ENCODE measurements at regions not wholly inside any gene's neighbourhood (a gene's known extent, or its start where the extent isn't known, plus 50 kb on each side); places are given as distances from the start of the nearest gene placed in this dataset.

DNA sequence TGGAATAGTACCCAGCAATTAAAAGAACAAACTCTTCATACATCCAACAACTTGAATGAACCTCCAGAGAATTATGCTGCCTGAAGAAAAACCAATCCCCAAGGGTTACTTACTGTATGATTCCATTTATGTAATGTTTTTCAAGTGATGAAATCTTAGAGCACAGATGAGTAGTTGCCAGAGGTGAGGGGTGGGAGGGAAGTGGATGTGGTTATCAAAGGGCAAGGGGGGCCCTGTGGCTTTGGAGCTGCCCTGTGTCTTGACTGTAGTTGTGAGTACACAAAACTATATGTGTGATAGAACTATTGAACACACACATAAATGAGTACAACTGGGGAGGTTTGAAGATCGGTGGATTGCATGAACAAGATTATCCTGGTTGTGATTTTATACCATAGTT is 115.8 kb upstream of the SLC25A48 start (continued):
- TF ChIP-seq ZNF565 (CRISPR knock-in tag; conservative IDR thresholded peaks at IDR 0.05; ENCODE audit: low read depth) (no peak), ZFP30 (CRISPR knock-in tag; IDR thresholded peaks at IDR 0.05) (no peak), TCF4 (CRISPR knock-in tag; IDR thresholded peaks at IDR 0.05; ENCODE audit: borderline replicate concordance) (no peak)

DNA sequence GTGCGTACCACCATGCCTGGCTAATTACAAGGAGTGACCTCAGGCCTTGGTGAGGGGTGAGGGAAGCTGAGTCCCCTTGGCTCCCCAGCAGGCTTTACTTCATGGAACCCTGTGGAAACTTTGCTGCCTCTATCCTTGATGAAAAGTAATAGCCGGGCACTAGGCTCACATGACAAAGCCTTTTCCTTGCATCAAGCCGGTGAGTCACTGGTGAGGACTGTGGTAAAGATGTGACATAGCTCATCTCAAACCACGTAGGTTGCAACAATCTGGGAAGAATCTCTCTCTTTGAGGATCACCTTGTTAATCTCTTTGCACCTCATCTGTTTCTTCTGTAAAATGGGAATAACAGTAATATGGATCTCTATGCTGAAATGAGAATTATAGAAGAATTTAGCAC is 116.3 kb upstream of the SLC25A48 start:
- ATAC-seq = no peak

DNA sequence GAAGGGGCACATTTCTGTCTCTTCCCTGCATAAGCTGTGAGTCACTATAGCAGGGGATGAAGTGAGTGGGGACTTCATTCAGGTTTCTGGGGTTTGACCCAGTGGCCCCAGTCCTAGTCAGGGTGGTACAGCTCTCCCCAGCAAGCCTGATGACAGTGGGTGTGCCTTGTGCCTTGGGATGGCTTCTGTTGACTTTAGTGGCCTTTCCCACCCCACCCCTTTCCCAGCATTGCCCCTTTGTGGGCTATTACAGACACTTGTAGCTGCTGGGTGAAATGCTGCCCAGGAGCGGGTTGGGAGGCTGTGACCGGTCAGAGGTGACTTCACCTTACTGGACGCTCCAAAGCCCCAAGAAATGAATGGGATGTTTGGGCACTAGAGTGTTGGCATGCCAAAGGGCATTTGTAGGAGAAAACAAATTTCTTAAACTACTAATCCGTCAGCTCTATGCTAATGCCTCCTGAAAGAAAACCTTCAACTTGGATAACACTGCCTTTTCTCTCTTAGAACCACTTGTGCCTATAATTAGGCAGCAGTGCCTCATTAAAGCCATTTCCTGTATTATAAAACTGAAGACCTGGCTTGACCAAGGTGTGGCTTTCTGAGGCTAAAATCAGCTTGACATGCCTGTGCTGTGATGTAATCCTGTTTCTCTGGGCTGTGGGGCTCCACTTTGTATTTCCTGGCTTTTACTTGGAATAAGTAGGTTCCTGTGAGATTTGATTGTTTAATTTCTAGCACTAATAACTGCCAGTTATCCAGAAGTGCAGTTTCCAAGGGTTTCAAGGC is 119.0 kb upstream of the SLC25A48 start:
- no peak for ATAC-seq
- TF ChIP-seq GLIS3 (CRISPR knock-in tag; IDR thresholded peaks at IDR 0.05) (no peak), ARNTL (CRISPR knock-in tag; IDR thresholded peaks at IDR 0.05; ENCODE audit: borderline replicate concordance, low read depth) (no peak), ZNF70 (CRISPR knock-in tag; IDR thresholded peaks at IDR 0.05) (no peak), ZC3H10 (CRISPR knock-in tag; IDR thresholded peaks at IDR 0.05) (no peak), CSDC2 (CRISPR knock-in tag; IDR thresholded peaks at IDR 0.05) (no peak), TOX (CRISPR knock-in tag; IDR thresholded peaks at IDR 0.05; ENCODE audit: borderline replicate concordance) (no peak), OSR1 (CRISPR knock-in tag; IDR thresholded peaks at IDR 0.05) (no peak)
- TF ChIP-seq, protein P1, sequence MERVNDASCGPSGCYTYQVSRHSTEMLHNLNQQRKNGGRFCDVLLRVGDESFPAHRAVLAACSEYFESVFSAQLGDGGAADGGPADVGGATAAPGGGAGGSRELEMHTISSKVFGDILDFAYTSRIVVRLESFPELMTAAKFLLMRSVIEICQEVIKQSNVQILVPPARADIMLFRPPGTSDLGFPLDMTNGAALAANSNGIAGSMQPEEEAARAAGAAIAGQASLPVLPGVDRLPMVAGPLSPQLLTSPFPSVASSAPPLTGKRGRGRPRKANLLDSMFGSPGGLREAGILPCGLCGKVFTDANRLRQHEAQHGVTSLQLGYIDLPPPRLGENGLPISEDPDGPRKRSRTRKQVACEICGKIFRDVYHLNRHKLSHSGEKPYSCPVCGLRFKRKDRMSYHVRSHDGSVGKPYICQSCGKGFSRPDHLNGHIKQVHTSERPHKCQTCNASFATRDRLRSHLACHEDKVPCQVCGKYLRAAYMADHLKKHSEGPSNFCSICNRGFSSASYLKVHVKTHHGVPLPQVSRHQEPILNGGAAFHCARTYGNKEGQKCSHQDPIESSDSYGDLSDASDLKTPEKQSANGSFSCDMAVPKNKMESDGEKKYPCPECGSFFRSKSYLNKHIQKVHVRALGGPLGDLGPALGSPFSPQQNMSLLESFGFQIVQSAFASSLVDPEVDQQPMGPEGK (CRISPR knock-in tag; IDR thresholded peaks at IDR 0.05; ENCODE audit: borderline replicate concordance) = no peak

More for the DNA sequence above, 116.3 kb upstream of the SLC25A48 start:
- TF ChIP-seq BACH2 (CRISPR knock-in tag; IDR thresholded peaks at IDR 0.05; ENCODE audit: borderline replicate concordance) = no peak
- TF ChIP-seq ZFP30 (CRISPR knock-in tag; IDR thresholded peaks at IDR 0.05) = no peak
- no peak for TF ChIP-seq RARB (CRISPR knock-in tag; IDR thresholded peaks at IDR 0.05)
- TF ChIP-seq ESRRG (CRISPR knock-in tag; IDR thresholded peaks at IDR 0.05) = no peak
- TF ChIP-seq OSR1 (CRISPR knock-in tag; IDR thresholded peaks at IDR 0.05) = no peak
- TF ChIP-seq, protein P1 (CRISPR knock-in tag; IDR thresholded peaks at IDR 0.05; ENCODE audit: borderline replicate concordance) = no peak
- no peak for TF ChIP-seq TCF4 (CRISPR knock-in tag; IDR thresholded peaks at IDR 0.05; ENCODE audit: borderline replicate concordance)
- no peak for TF ChIP-seq CSDC2 (CRISPR knock-in tag; IDR thresholded peaks at IDR 0.05)
- TF ChIP-seq ZFP3 (CRISPR knock-in tag; IDR thresholded peaks at IDR 0.05) = no peak
- TF ChIP-seq ISL1 (CRISPR knock-in tag; IDR thresholded peaks at IDR 0.05) = no peak
- TF ChIP-seq ARNTL (CRISPR knock-in tag; IDR thresholded peaks at IDR 0.05; ENCODE audit: borderline replicate concordance, low read depth) = no peak
- TF ChIP-seq ZNF565 (CRISPR knock-in tag; conservative IDR thresholded peaks at IDR 0.05; ENCODE audit: low read depth) = no peak
- TF ChIP-seq, protein P2, sequence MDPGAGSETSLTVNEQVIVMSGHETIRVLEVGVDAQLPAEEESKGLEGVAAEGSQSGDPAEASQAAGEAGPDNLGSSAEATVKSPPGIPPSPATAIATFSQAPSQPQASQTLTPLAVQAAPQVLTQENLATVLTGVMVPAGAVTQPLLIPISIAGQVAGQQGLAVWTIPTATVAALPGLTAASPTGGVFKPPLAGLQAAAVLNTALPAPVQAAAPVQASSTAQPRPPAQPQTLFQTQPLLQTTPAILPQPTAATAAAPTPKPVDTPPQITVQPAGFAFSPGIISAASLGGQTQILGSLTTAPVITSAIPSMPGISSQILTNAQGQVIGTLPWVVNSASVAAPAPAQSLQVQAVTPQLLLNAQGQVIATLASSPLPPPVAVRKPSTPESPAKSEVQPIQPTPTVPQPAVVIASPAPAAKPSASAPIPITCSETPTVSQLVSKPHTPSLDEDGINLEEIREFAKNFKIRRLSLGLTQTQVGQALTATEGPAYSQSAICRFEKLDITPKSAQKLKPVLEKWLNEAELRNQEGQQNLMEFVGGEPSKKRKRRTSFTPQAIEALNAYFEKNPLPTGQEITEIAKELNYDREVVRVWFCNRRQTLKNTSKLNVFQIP (CRISPR knock-in tag; IDR thresholded peaks at IDR 0.05; ENCODE audit: borderline replicate concordance, low read depth) = no peak
- TF ChIP-seq TOX (CRISPR knock-in tag; IDR thresholded peaks at IDR 0.05; ENCODE audit: borderline replicate concordance) = no peak
- TF ChIP-seq SNAI2 (CRISPR knock-in tag; IDR thresholded peaks at IDR 0.05) = no peak
- no peak for TF ChIP-seq GLIS3 (CRISPR knock-in tag; IDR thresholded peaks at IDR 0.05)
- TF ChIP-seq, protein P3, sequence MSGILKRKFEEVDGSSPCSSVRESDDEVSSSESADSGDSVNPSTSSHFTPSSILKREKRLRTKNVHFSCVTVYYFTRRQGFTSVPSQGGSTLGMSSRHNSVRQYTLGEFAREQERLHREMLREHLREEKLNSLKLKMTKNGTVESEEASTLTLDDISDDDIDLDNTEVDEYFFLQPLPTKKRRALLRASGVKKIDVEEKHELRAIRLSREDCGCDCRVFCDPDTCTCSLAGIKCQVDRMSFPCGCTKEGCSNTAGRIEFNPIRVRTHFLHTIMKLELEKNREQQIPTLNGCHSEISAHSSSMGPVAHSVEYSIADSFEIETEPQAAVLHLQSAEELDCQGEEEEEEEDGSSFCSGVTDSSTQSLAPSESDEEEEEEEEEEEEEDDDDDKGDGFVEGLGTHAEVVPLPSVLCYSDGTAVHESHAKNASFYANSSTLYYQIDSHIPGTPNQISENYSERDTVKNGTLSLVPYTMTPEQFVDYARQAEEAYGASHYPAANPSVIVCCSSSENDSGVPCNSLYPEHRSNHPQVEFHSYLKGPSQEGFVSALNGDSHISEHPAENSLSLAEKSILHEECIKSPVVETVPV (CRISPR knock-in tag; IDR thresholded peaks at IDR 0.05) = no peak
- no peak for TF ChIP-seq ZC3H10 (CRISPR knock-in tag; IDR thresholded peaks at IDR 0.05)

DNA sequence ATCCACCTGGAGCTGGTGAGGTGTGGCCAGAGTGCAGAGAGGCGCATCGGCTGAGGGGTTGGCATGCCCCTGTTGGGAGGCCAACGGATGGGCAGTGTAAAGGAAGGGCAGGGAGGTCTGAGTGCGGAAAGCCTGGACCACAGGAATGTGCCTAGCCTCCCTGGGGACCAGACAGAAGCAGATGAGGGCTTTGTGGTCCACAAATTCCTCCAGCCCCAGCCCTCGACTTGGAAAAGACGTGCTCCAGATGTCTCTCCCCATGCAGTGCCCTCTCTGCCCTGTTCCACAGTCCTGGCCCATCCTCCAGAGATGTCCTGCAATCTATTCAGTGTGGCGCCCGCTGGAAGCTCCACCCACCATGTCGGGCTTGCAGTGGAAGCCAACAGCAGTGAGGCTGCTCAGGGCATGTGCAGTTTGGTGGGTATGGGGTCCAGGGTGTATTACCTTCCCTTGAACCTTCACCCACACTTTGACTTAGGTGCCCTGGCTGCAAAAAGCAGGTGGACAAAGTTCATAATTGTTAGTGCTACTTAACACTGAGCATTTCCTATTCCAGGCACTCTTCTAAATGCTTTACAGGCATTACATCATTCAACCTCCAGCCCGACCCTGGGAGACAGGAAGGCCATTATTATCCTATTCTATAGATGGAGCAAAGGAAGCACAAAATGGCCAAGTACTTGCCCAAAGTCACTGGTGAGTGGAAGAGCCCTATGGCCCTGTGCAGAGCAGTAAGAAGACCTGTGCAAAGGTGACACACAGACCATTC is 120.2 kb upstream of the SLC25A48 start:
- TF ChIP-seq BACH2 (CRISPR knock-in tag; IDR thresholded peaks at IDR 0.05; ENCODE audit: borderline replicate concordance) (no peak), RARB (CRISPR knock-in tag; IDR thresholded peaks at IDR 0.05) (no peak), ZNF8 (CRISPR knock-in tag; IDR thresholded peaks at IDR 0.05) (no peak), ZNF70 (CRISPR knock-in tag; IDR thresholded peaks at IDR 0.05) (no peak), PPARA (CRISPR knock-in tag; IDR thresholded peaks at IDR 0.05; ENCODE audit: borderline replicate concordance) (no peak), CSDC2 (CRISPR knock-in tag; IDR thresholded peaks at IDR 0.05) (no peak)
- TF ChIP-seq, protein P1 (CRISPR knock-in tag; IDR thresholded peaks at IDR 0.05; ENCODE audit: borderline replicate concordance) = no peak

More for the DNA sequence above, 120.2 kb upstream of the SLC25A48 start:
- ATAC-seq = no peak

Data from SK-N-SH treated with all-trans-retinoic acid at 6 μM for 48 hours (cell line).